ENCODE measurements at regions not wholly inside any gene's neighbourhood (a gene's known extent, or its start where the extent isn't known, plus 50 kb on each side); places are given as distances from the start of the nearest gene placed in this dataset.

- Histone ChIP-seq H3K4me1 (peaks cover 9 to 29% (median 15%) of the 10 kb centered on the region in 4 donors), H3K27me3 (peaks cover 0 to 18% (median 2%) of the 10 kb centered on the region in 4 donors), H3K27ac (peak overlapping the region; percentile 78 to 83 (median 81)), H3K9me3 (no peaks in the 10 kb centered on the region), H3K4me3 (peak overlapping the region; percentile 50 to 72 (median 62)), H3K36me3 (no peaks in the 10 kb centered on the region)
- ATAC-seq (ENCODE audit: low FRiP score in 2 of 2) (peak; percentile 92 to 94), DNase-seq (peak; percentile 82 to 96)
- TF ChIP-seq EP300 (IDR thresholded peaks at IDR 0.05), result no peak
- TF ChIP-seq POLR2A (IDR thresholded peaks at IDR 0.05), result peak in 3 of 4 donors; percentile 36 to 63 (median 60)
- TF ChIP-seq POLR2AphosphoS5 (IDR thresholded peaks at IDR 0.05), result peak in 1 of 2 donors; percentile 49
- TF ChIP-seq, protein P1, sequence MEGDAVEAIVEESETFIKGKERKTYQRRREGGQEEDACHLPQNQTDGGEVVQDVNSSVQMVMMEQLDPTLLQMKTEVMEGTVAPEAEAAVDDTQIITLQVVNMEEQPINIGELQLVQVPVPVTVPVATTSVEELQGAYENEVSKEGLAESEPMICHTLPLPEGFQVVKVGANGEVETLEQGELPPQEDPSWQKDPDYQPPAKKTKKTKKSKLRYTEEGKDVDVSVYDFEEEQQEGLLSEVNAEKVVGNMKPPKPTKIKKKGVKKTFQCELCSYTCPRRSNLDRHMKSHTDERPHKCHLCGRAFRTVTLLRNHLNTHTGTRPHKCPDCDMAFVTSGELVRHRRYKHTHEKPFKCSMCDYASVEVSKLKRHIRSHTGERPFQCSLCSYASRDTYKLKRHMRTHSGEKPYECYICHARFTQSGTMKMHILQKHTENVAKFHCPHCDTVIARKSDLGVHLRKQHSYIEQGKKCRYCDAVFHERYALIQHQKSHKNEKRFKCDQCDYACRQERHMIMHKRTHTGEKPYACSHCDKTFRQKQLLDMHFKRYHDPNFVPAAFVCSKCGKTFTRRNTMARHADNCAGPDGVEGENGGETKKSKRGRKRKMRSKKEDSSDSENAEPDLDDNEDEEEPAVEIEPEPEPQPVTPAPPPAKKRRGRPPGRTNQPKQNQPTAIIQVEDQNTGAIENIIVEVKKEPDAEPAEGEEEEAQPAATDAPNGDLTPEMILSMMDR (IDR thresholded peaks at IDR 0.05), result no peak
- 0 to 2% methylated on average over 2 to 66 of the region's 79 CpGs for WGBS, 2 donors
These were observed 86.5 kb upstream of the EPB41L3 start for GRCh38 chr18:5630057-5630899.

GRCh38 chr18:5628512-5629255 lies 84.9 kb upstream of the EPB41L3 start:
- peaks cover 0 to 18% (median 2%) of the 10 kb centered on the region in 4 donors for H3K27me3 ChIP-seq
- H3K4me1 ChIP-seq, result peaks cover 9 to 29% (median 15%) of the 10 kb centered on the region in 4 donors
- TF ChIP-seq POLR2AphosphoS5 (IDR thresholded peaks at IDR 0.05) (peak in 1 of 2 donors; percentile 50), POLR2A (IDR thresholded peaks at IDR 0.05) (peak in 2 of 4 donors; percentile 46 to 54), EP300 (IDR thresholded peaks at IDR 0.05) (no peak)
- TF ChIP-seq, protein P1 (IDR thresholded peaks at IDR 0.05), result no peak
- H3K36me3 ChIP-seq, result no peaks in the 10 kb centered on the region
- ATAC-seq (ENCODE audit: low FRiP score in 2 of 2) (peak; percentile 27 to 57), DNase-seq (peak; percentile 34 to 92)
- WGBS, 2 donors, result 1% methylated on average over 47 to 75 of the region's 90 CpGs
- peak overlapping the region; percentile 78 to 83 (median 81) for H3K27ac ChIP-seq
- H3K9me3 ChIP-seq, result no peaks in the 10 kb centered on the region
- peak overlapping the region; percentile 50 to 72 (median 62) for H3K4me3 ChIP-seq

DNA sequence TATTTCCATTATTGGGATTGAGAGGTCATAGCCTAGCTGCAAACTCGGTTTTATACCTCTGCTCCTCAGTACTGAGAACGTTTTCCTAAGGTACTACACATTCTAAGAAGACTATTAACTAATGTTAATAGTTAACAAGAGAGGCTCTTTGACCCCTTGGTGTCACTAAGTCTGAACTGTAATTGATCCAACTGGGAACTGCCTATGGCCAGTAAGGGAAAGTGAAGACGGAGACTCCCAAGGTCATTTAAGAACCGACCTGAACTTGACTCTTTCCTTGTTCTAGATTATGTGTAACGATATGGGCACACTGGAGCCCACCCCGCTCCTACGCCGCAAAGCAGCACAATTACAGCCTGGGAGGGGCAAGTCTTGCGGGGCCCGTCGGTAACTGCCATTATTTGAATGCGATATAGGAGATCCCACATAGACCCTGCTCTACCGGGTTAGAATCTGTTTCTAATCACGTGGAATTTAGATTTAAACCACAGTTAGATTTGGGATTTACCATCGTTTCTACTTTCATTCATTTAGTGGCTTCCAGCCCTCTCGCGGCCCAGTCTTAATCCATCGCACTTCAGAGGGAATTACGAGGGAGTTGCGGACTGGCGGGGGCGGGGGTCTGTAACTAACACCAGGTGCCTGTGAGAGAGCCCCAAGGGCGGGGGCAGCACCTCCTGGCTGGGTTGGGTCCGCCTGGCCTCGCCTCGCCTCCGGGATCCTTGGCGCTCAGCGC lies 84.1 kb upstream of the EPB41L3 start:
- Histone ChIP-seq H3K9me3 (no peaks in the 10 kb centered on the region), H3K4me1 (peaks cover 9 to 29% (median 15%) of the 10 kb centered on the region in 4 donors), H3K4me3 (peak overlapping the region; percentile 50 to 72 (median 62)), H3K27ac (peak overlapping the region; percentile 78 to 83 (median 81)), H3K36me3 (no peaks in the 10 kb centered on the region), H3K27me3 (peaks cover 0 to 18% (median 2%) of the 10 kb centered on the region in 4 donors)
- ATAC-seq (ENCODE audit: low FRiP score in 2 of 2) (no peak), DNase-seq (peak in 1 of 2 donors; percentile 16)
- TF ChIP-seq, protein P1 (IDR thresholded peaks at IDR 0.05), result no peak
- TF ChIP-seq POLR2A (IDR thresholded peaks at IDR 0.05) (no peak), POLR2AphosphoS5 (IDR thresholded peaks at IDR 0.05) (no peak), EP300 (IDR thresholded peaks at IDR 0.05) (no peak)
- 11 to 13% methylated on average over 23 to 27 of the region's 29 CpGs for WGBS, 2 donors

- no peak for ATAC-seq (ENCODE audit: low FRiP score in 2 of 2)
- WGBS, 2 donors, result 86 to 88% methylated on average over 2 of the region's 2 CpGs
- H3K27me3 ChIP-seq, result peaks cover 0 to 18% (median 2%) of the 10 kb centered on the region in 4 donors
These were observed 82.5 kb upstream of the EPB41L3 start for GRCh38 chr18:5626130-5626880.

More at GRCh38 chr18:5626130-5626880, 82.5 kb upstream of the EPB41L3 start:
- H3K27ac ChIP-seq, result no peak overlapping the region
- H3K9me3 ChIP-seq, result no peaks in the 10 kb centered on the region
- H3K4me1 ChIP-seq, result peaks cover 9 to 29% (median 15%) of the 10 kb centered on the region in 4 donors
- TF ChIP-seq EP300 (IDR thresholded peaks at IDR 0.05) (no peak), POLR2AphosphoS5 (IDR thresholded peaks at IDR 0.05) (no peak), POLR2A (IDR thresholded peaks at IDR 0.05) (no peak)
- TF ChIP-seq, protein P1 (IDR thresholded peaks at IDR 0.05), result no peak
- no peak for DNase-seq
- H3K36me3 ChIP-seq, result no peaks in the 10 kb centered on the region
- no peak overlapping the region for H3K4me3 ChIP-seq

All from upper lobe of left lung (tissue), 6 donors.